MCF 10A (cell line): ENCODE measurements at regions not wholly inside any gene's neighbourhood (a gene's known extent, or its start where the extent isn't known, plus 50 kb on each side); places are given as distances from the start of the nearest gene placed in this dataset.
"Not testable (repeated sequence)": the region's sequence is repeated elsewhere in the genome, so short reads cannot be mapped to it uniquely, and the experiment has no call there.

Experiments used
- BruUV-seq: library from RNA; stranded (reverse); fragments of 400-500 nt; replicated peaks from 2 replicates; lab custom pipeline; 2021; lab: Mats Ljungman, UMichigan
- CTCF ChIA-PET: fragments of 300-600 bp; sonication (Branson Sonifier 250); formaldehyde crosslinking; extraction: SDS; loops from one replicate; lab custom pipeline; 2021; ENCODE audit warnings: antibody characterized with exemption, inconsistent platforms; lab: Yijun Ruan, JAX
- POLR2A ChIA-PET: fragments of 300-600, 350-650 bp; sonication (Branson Sonifier 250); formaldehyde crosslinking; extraction: SDS; loops from one replicate; lab custom pipeline; 2020; ENCODE audit warnings: antibody characterized with exemption, inconsistent platforms; lab: Yijun Ruan, JAX
- DNase-seq: peaks from one replicate; pipeline ENCODE4 v3.0.0-alpha.2; 2018; ENCODE audit not compliant: unreplicated experiment
- H3K27ac Mint-ChIP-seq: one replicate; pipeline ENCODE4 v1.8.0; 2022; ENCODE audit warnings: mild to moderate bottlenecking, low read depth, mixed read lengths; ENCODE audit not compliant: unreplicated experiment
- H3K27me3 Mint-ChIP-seq: one replicate; pipeline ENCODE4 v1.8.0; 2022; ENCODE audit warnings: mixed read lengths; ENCODE audit not compliant: insufficient read depth, unreplicated experiment
- H3K36me3 Mint-ChIP-seq: one replicate; pipeline ENCODE4 v1.8.0; 2022; ENCODE audit warnings: mild to moderate bottlenecking, moderate library complexity, mixed read lengths; ENCODE audit not compliant: insufficient read depth, unreplicated experiment
- H3K4me1 Mint-ChIP-seq: one replicate; pipeline ENCODE4 v1.8.0; 2022; ENCODE audit warnings: mixed read lengths; ENCODE audit not compliant: insufficient read depth, unreplicated experiment
- H3K4me3 Mint-ChIP-seq: one replicate; pipeline ENCODE4 v1.8.0; 2022; ENCODE audit warnings: mild to moderate bottlenecking, moderate library complexity, mixed read lengths; ENCODE audit not compliant: unreplicated experiment
- H3K9me3 Mint-ChIP-seq: one replicate; pipeline ENCODE4 v1.8.0; 2022; ENCODE audit warnings: mixed read lengths; ENCODE audit not compliant: unreplicated experiment
- CTCF ChIP-seq: fragments of 200-600 bp; IDR thresholded peaks from one replicate; pipeline ENCODE4 v1.8.0; 2022; ENCODE audit warnings: antibody characterized with exemption, mild to moderate bottlenecking; ENCODE audit not compliant: unreplicated experiment
- intact Hi-C: fragments of 100-400 bp; cut with micrococcal nuclease; formaldehyde crosslinking; loops from 2 replicates; pipeline ENCODE4 v1.14.1; 2022

- Mint-ChIP-seq H3K4me1 (no peaks in the 10 kb centered on the region), H3K9me3 (no peaks in the 10 kb centered on the region), H3K4me3 (no peak overlapping the region), H3K27ac (no peak overlapping the region), H3K27me3 (no peaks in the 10 kb centered on the region), H3K36me3 (no peaks in the 10 kb centered on the region)
- no peak for DNase-seq
- intact Hi-C loops: no loop called here
- ChIA-PET CTCF (no interaction called here), POLR2A (no interaction called here)
- no peak for TF ChIP-seq CTCF
- BruUV-seq: no TSS peak
These were observed 189.1 kb upstream of the C1orf87 start for GRCh38 chr1:60262701-60263100.

GRCh38 chr1:60257531-60257930, 184.0 kb upstream of the C1orf87 start:
- Mint-ChIP-seq H3K27ac (no peak overlapping the region), H3K36me3 (no peaks in the 10 kb centered on the region), H3K9me3 (no peaks in the 10 kb centered on the region), H3K27me3 (no peaks in the 10 kb centered on the region), H3K4me1 (no peaks in the 10 kb centered on the region), H3K4me3 (no peak overlapping the region)
- intact Hi-C loops: no loop called here
- no TSS peak for BruUV-seq
- POLR2A ChIA-PET: no interaction called here
- DNase-seq: no peak
- TF ChIP-seq CTCF: no peak
- CTCF ChIA-PET: interaction anchor here (0.8 kb wide), 1 partner anchor 662 kb away, joined by 3 read pairs; no protein-coding TSS in a partner anchor

- TF ChIP-seq CTCF: no peak
- BruUV-seq: no TSS peak
- Mint-ChIP-seq H3K27me3 (no peaks in the 10 kb centered on the region), H3K9me3 (no peaks in the 10 kb centered on the region), H3K36me3 (no peaks in the 10 kb centered on the region), H3K4me1 (no peaks in the 10 kb centered on the region), H3K4me3 (no peak overlapping the region), H3K27ac (no peak overlapping the region)
- CTCF ChIA-PET: no interaction called here
- peak; percentile 10 for DNase-seq
- POLR2A ChIA-PET: no interaction called here
- intact Hi-C loops: no loop called here
These were observed 182.0 kb upstream of the C1orf87 start for GRCh38 chr1:60255565-60255964.

GRCh38 chr1:60251426-60251825, 177.9 kb upstream of the C1orf87 start:
- Mint-ChIP-seq H3K4me3 (no peak overlapping the region), H3K27ac (no peak overlapping the region), H3K36me3 (no peaks in the 10 kb centered on the region), H3K9me3 (no peaks in the 10 kb centered on the region), H3K4me1 (no peaks in the 10 kb centered on the region), H3K27me3 (no peaks in the 10 kb centered on the region)
- TF ChIP-seq CTCF: no peak
- CTCF ChIA-PET: no interaction called here
- intact Hi-C loops: no loop called here
- BruUV-seq: no TSS peak
- no peak for DNase-seq
- POLR2A ChIA-PET: no interaction called here

GRCh38 chr1:60247467-60247866, 173.9 kb upstream of the C1orf87 start:
- peaks cover 11% of the 10 kb centered on the region for H3K27me3 Mint-ChIP-seq
- DNase-seq, H3K36me3 Mint-ChIP-seq, H3K4me3 Mint-ChIP-seq, CTCF ChIA-PET, H3K9me3 Mint-ChIP-seq, H3K27ac Mint-ChIP-seq, POLR2A ChIA-PET, H3K4me1 Mint-ChIP-seq, BruUV-seq, intact Hi-C loops: not testable (repeated sequence)
